Adrenal gland (tissue), 9 donors: ENCODE measurements at regions not wholly inside any gene's neighbourhood (a gene's known extent, or its start where the extent isn't known, plus 50 kb on each side); places are given as distances from the start of the nearest gene placed in this dataset.

Source experiments
- DNase-seq, 7 donors: peaks; one replicate each; pipeline ENCODE4 v3.0.0-alpha.2; 2019 to 2020
- H3K27ac ChIP-seq, 5 donors: fragments of 200-600 bp; sonication (generic) in 4 of 5; 1 replicate in 3 of 5; 2 replicates in 2 of 5; pipeline versions ENCODE4 v1.5.1 to v1.8.0; 2016 to 2020; ENCODE audit warnings: mild to moderate bottlenecking in 1 of 5
- H3K27me3 ChIP-seq: fragments of 200-600 bp; 2 replicates; pipeline ENCODE4 v1.8.0; 2021
- H3K36me3 ChIP-seq, 2 donors: fragments of 200-600 bp; replicated peaks in 1 of 2; 1 replicate in 1 of 2; 2 replicates in 1 of 2; pipeline versions ENCODE4 v1.5.1 to v1.8.0; 2018 to 2022
- H3K4me1 ChIP-seq, 2 donors: fragments of 200-600 bp; replicated peaks in 1 of 2; 1 replicate in 1 of 2; 2 replicates in 1 of 2; pipeline versions ENCODE4 v1.5.1 to v1.8.0; 2018 to 2021
- H3K4me3 ChIP-seq, 4 donors: fragments of 200-600 bp; sonication (generic) in 3 of 4; one replicate each; pipeline ENCODE4 v1.5.1; 2016 to 2018
- H3K9me3 ChIP-seq, 3 donors: fragments of 200-600 bp; sonication (generic) in 1 of 3; replicated peaks in 1 of 3; 1 replicate in 2 of 3; 2 replicates in 1 of 3; pipeline versions ENCODE4 v1.5.1 to v1.8.0; 2016 to 2021
- POLR2A ChIP-seq, 2 donors: fragments of 450-650 bp; IDR thresholded peaks; one replicate each; pipeline ENCODE4 v1.6.1; 2017; ENCODE audit warnings: antibody characterized with exemption in 2 of 2, mild to moderate bottlenecking in 2 of 2, moderate library complexity in 1 of 2
- WGBS, 4 donors: extraction: QIAGEN DNeasy Blood & Tissue Kit in 2 of 4; methylation state at CpG; one replicate each; pipeline versions ENCODE4 v1.1.5 to v1.1.7; 2013 to 2017; 5-methylcytosine and 5-hydroxymethylcytosine counted together
- intact Hi-C, 2 donors: fragments of 100-400 bp; cut with DNase I; formaldehyde crosslinking; loops; one replicate each; pipeline versions ENCODE4 v1.14.1 to v1.15.0; 2022 to 2023
- TF ChIP-seq, protein P1 (sequence below), 6 experiments: fragments of 450-650 bp in 4 of 6; fragments of 200-600 bp in 2 of 6; sonication (generic) in 1 of 6; IDR thresholded peaks; 1 replicate in 5 of 6; 2 replicates in 1 of 6; pipeline versions ENCODE4 v1.5.1 to v1.8.0; 2016 to 2021; ENCODE audit warnings: antibody characterized with exemption in 6 of 6, mild to moderate bottlenecking in 2 of 6, moderate library complexity in 1 of 6
- donor health status: healthy with polysubstance abuse.
- donor health status: Bipolar disorder and iron deficiency.
- donor health status: DM: yes; HTN: yes; CAD: no.
- donor health status: DM: no; HTN: no; CAD: no.
- donor health status: DM: no; HTN: no; CAD: no.

DNA sequence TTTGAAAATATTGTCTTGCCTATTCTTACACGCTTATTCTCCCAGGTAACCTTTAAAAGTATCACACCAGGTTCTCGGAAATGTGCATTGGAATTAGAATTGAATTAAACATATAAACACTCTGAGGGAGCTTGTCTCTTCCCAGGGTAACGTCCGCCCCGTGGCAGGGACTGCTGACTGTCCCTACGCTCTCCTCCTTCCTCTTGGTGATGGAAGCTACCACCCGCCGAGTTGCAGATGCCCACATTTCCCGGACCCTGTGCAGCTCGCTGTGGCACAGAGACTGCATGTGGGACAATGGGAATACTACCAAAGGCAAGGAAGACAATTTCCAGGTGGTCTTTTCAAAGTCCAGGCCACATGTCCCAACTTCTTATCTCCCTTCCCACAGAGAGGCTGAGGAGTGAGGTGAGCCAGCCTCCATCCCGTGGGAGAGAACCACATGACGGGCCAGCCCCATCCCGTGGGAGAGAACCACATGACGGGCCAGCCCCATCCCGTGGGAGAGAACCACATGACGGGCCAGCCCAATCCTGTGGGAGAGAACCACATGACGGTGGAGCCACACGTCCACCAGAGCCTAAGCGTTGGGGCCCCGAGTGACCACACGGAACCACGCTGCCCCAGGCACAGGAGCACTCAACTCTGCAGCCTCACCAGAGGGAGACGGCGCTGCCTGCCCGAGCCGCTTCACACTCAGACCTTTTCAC lies 249.4 kb upstream of the IRX1 start:
- no peak for DNase-seq

DNA sequence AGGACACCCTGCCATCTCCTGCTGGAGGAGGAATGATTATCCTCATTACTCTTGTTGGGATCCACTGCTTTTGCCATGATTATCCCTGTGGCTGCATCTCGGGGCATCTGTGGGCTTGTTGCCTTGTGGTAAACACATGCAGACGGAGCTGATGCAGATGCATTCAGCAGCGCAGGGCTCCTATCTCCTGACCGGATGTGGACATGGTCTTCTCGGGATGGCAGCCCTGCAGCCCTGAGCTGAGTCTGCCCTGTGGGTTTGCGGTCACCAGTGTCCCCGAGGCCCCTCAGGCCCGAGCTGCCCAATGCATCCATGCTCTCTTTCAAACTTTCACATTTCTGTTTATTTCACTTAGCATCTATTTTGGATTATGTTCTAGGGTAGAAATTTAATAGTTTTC lies 250.4 kb upstream of the IRX1 start:
- Histone ChIP-seq H3K27me3 (no peaks in the 10 kb centered on the region), H3K36me3 (no peaks in the 10 kb centered on the region), H3K9me3 (no peaks in the 10 kb centered on the region), H3K4me1 (no peaks in the 10 kb centered on the region), H3K27ac (no peak overlapping the region), H3K4me3 (no peak overlapping the region)
- TF ChIP-seq POLR2A (IDR thresholded peaks at IDR 0.05) = no peak
- TF ChIP-seq, protein P1, sequence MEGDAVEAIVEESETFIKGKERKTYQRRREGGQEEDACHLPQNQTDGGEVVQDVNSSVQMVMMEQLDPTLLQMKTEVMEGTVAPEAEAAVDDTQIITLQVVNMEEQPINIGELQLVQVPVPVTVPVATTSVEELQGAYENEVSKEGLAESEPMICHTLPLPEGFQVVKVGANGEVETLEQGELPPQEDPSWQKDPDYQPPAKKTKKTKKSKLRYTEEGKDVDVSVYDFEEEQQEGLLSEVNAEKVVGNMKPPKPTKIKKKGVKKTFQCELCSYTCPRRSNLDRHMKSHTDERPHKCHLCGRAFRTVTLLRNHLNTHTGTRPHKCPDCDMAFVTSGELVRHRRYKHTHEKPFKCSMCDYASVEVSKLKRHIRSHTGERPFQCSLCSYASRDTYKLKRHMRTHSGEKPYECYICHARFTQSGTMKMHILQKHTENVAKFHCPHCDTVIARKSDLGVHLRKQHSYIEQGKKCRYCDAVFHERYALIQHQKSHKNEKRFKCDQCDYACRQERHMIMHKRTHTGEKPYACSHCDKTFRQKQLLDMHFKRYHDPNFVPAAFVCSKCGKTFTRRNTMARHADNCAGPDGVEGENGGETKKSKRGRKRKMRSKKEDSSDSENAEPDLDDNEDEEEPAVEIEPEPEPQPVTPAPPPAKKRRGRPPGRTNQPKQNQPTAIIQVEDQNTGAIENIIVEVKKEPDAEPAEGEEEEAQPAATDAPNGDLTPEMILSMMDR (IDR thresholded peaks at IDR 0.05) = no peak
- 78 to 91% (median 84%) methylated on average over 5 to 8 of the region's 8 CpGs for WGBS, 4 donors
- DNase-seq = no peak
- intact Hi-C loops = no loop called here

More for the DNA sequence above, 249.4 kb upstream of the IRX1 start:
- 75 to 85% (median 82%) methylated on average over 18 to 26 of the region's 26 CpGs for WGBS, 4 donors
- Histone ChIP-seq H3K9me3 (no peaks in the 10 kb centered on the region), H3K36me3 (no peaks in the 10 kb centered on the region), H3K4me1 (no peaks in the 10 kb centered on the region), H3K4me3 (no peak overlapping the region), H3K27me3 (no peaks in the 10 kb centered on the region), H3K27ac (no peak overlapping the region)
- TF ChIP-seq, protein P1 (IDR thresholded peaks at IDR 0.05) = no peak
- no peak for TF ChIP-seq POLR2A (IDR thresholded peaks at IDR 0.05)
- intact Hi-C loops = no loop called here

DNA sequence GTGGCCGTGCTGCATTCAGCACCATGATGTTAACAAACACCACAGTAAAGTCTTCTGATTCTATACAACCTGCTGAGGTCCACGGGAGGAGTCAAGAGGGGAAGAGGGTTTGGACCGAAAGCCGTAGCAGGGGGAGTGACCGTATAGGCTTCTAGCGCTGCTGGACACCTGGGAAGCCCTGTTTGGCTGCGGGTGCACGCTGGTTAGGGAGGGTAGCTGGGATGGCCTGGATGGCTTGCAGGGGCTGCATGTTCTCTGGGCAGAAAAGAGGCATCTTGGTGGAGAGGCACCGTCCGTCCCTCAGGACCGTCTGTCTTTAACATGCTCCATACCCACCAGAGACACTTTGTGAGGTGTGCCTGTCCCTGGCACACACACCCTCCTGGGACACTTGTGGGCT lies 251.0 kb upstream of the IRX1 start:
- H3K36me3 ChIP-seq = no peaks in the 10 kb centered on the region
- no peak for DNase-seq
- no peak overlapping the region for H3K4me3 ChIP-seq
- 64 to 87% (median 74%) methylated on average over 6 to 11 of the region's 11 CpGs for WGBS, 4 donors
- no peak overlapping the region for H3K27ac ChIP-seq
- H3K4me1 ChIP-seq = no peaks in the 10 kb centered on the region
- intact Hi-C loops = no loop called here
- H3K27me3 ChIP-seq = no peaks in the 10 kb centered on the region
- TF ChIP-seq, protein P1 (IDR thresholded peaks at IDR 0.05) = no peak
- TF ChIP-seq POLR2A (IDR thresholded peaks at IDR 0.05) = no peak
- H3K9me3 ChIP-seq = no peaks in the 10 kb centered on the region

DNA sequence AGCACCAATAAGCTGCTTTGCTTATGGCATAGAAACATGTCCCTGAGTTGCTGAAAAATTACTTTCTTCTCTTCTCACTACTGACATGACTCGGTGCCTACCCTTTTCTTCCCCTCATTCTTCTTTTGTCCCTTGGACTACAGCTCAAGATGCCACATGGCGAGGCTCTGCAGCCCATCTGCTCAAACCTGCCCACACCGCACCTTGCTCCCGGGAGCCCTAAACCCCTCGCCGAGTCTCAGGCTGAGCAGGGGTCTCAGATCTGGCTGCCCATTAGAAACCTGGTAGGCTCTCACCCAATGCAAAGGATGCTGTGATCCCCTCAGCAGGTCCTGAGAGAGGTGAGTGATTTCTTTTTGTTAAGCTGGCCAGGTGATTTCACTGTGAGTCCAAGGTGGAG lies 251.7 kb upstream of the IRX1 start:
- H3K27ac ChIP-seq = no peak overlapping the region
- H3K36me3 ChIP-seq = no peaks in the 10 kb centered on the region
- no peak for TF ChIP-seq POLR2A (IDR thresholded peaks at IDR 0.05)
- TF ChIP-seq, protein P1 (IDR thresholded peaks at IDR 0.05) = no peak
- H3K4me1 ChIP-seq = no peaks in the 10 kb centered on the region
- no peak for DNase-seq
- intact Hi-C loops = no loop called here
- no peak overlapping the region for H3K4me3 ChIP-seq
- H3K9me3 ChIP-seq = no peaks in the 10 kb centered on the region
- WGBS, 4 donors = 79 to 81% (median 79%) methylated on average over 6 of the region's 6 CpGs
- no peaks in the 10 kb centered on the region for H3K27me3 ChIP-seq
